HepG2 (cell line): ENCODE measurements at regions not wholly inside any gene's neighbourhood (a gene's known extent, or its start where the extent isn't known, plus 50 kb on each side); places are given as distances from the start of the nearest gene placed in this dataset.

Experiments used
- DMAP1 ChIP-seq: IDR thresholded peaks from 2 replicates; pipeline ENCODE4 v1.6.1; 2016
- DNMT3B ChIP-seq: conservative IDR thresholded peaks from 2 replicates; pipeline ENCODE4 v1.6.1; 2016; ENCODE audit warnings: missing biosample characterization, control low read depth
- HNF4A ChIP-seq: sonication (generic); formaldehyde crosslinking; IDR thresholded peaks from 2 replicates; pipeline ENCODE4 v1.4.0; 2020; ENCODE audit warnings: missing genetic modification reagents
- ISX ChIP-seq: sonication (generic); formaldehyde crosslinking; conservative IDR thresholded peaks from 2 replicates; pipeline ENCODE4 v1.5.0; 2020; ENCODE audit warnings: missing genetic modification reagents
- JDP2 ChIP-seq: sonication (generic); formaldehyde crosslinking; IDR thresholded peaks from 2 replicates; pipeline ENCODE4 v1.8.1; 2022; ENCODE audit warnings: missing genetic modification reagents, borderline replicate concordance
- KDM2A ChIP-seq: sonication (generic); formaldehyde crosslinking; IDR thresholded peaks from 2 replicates; pipeline ENCODE4 v1.4.0; 2020; ENCODE audit warnings: low read depth, missing genetic modification reagents, borderline replicate concordance
- KDM6A ChIP-seq: IDR thresholded peaks from 2 replicates; pipeline ENCODE4 v1.6.1; 2016; ENCODE audit warnings: low read depth
- MAFG ChIP-seq: sonication (generic); formaldehyde crosslinking; IDR thresholded peaks from 2 replicates; pipeline ENCODE4 v1.5.1; 2020; ENCODE audit warnings: mild to moderate bottlenecking, missing genetic modification reagents
- MAFK ChIP-seq, 2 experiments: IDR thresholded peaks in 1 of 2; conservative IDR thresholded peaks in 1 of 2; 2 replicates each; pipeline ENCODE4 v1.6.1; 2011; ENCODE audit warnings: improper control_type of control experiment in 2 of 2, low read length in 2 of 2
- NR2F6 ChIP-seq, 2 experiments: IDR thresholded peaks; 2 replicates each; pipeline ENCODE4 v1.6.1; 2016; ENCODE audit warnings: antibody characterized with exemption in 1 of 2, mild to moderate bottlenecking in 1 of 2
- PAWR ChIP-seq: sonication (generic); formaldehyde crosslinking; IDR thresholded peaks from 2 replicates; pipeline ENCODE4 v1.4.0; 2020; ENCODE audit warnings: missing genetic modification reagents, mild to moderate bottlenecking, borderline replicate concordance
- POGZ ChIP-seq: sonication (generic); formaldehyde crosslinking; IDR thresholded peaks from 2 replicates; pipeline ENCODE4 v1.4.0; 2020; ENCODE audit warnings: mild to moderate bottlenecking, missing genetic modification reagents
- PPARG ChIP-seq: conservative IDR thresholded peaks from 2 replicates; pipeline ENCODE4 v1.6.1; 2016; ENCODE audit warnings: missing biosample characterization, missing genetic modification reagents
- REXO4 ChIP-seq: sonication (generic); formaldehyde crosslinking; IDR thresholded peaks from 2 replicates; pipeline ENCODE4 v1.8.0; 2022; ENCODE audit warnings: missing genetic modification reagents, mild to moderate bottlenecking, borderline replicate concordance
- SIN3A ChIP-seq: IDR thresholded peaks from 2 replicates; pipeline ENCODE4 v1.6.1; 2011; ENCODE audit warnings: low read depth, mild to moderate bottlenecking, control low read depth, low read length, borderline replicate concordance
- SMAD9 ChIP-seq: sonication (generic); formaldehyde crosslinking; IDR thresholded peaks from 2 replicates; pipeline ENCODE4 v1.5.1; 2020; ENCODE audit warnings: mild to moderate bottlenecking, missing genetic modification reagents
- TCF7 ChIP-seq: sonication (generic); IDR thresholded peaks from 2 replicates; pipeline ENCODE4 v1.6.1; 2016; ENCODE audit warnings: antibody characterized with exemption, low read depth
- XRCC5 ChIP-seq: fragments of 200-400 bp; formaldehyde crosslinking; optimal IDR thresholded peaks from 2 replicates; pipeline ENCODE3; 2017; ENCODE audit warnings: mild to moderate bottlenecking, low read length
- ZNF235 ChIP-seq: sonication (generic); formaldehyde crosslinking; IDR thresholded peaks from 2 replicates; pipeline ENCODE4 v1.8.1; 2023; ENCODE audit warnings: mild to moderate bottlenecking, missing genetic modification reagents, borderline replicate concordance
- ZNF264 ChIP-seq: sonication (generic); formaldehyde crosslinking; IDR thresholded peaks from 2 replicates; pipeline ENCODE4 v1.4.0; 2020; ENCODE audit warnings: missing genetic modification reagents
- ZNF557 ChIP-seq: sonication (generic); formaldehyde crosslinking; IDR thresholded peaks from 2 replicates; pipeline ENCODE4 v1.4.0; 2020; ENCODE audit warnings: missing genetic modification reagents
- ZNF777 ChIP-seq: sonication (generic); formaldehyde crosslinking; IDR thresholded peaks from 2 replicates; pipeline ENCODE4 v1.4.0; 2020; ENCODE audit warnings: missing genetic modification reagents
- TF ChIP-seq, protein P1 (sequence below): IDR thresholded peaks from 2 replicates; pipeline ENCODE4 v1.4.0; 2020; ENCODE audit warnings: mild to moderate bottlenecking, missing genetic modification reagents
- TF ChIP-seq, protein P2 (sequence below): IDR thresholded peaks from 2 replicates; pipeline ENCODE4 v1.6.1; 2016; ENCODE audit warnings: low read depth
- TF ChIP-seq, protein P3 (sequence below): sonication (generic); formaldehyde crosslinking; IDR thresholded peaks from 2 replicates; pipeline ENCODE4 v1.4.0; 2020; ENCODE audit warnings: mild to moderate bottlenecking, missing genetic modification reagents
- TF ChIP-seq, protein P4 (sequence below): IDR thresholded peaks from 2 replicates; pipeline ENCODE4 v1.6.1; 2016; ENCODE audit warnings: missing compliant biosample characterization, missing genetic modification reagents, borderline replicate concordance

DNA sequence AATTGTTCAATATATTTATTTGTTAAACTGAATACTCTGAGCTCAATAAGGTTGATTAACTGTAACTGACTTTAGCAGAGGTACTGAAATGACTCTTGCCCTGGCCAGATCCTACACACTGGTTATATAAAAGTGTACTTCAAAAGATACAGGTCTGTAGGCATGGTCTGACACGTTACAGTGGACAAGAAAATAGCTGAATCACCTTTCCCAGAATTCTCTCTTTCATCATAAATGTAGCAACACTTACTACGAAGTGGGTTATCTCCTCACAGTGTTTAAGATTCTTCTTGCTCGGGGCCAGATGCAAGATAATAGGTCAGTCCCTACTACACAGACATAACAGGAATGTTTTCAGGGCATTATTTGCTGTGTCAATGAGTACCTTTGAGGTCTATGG lies 107.0 kb upstream of the ZC3H15 start (continued):
- TF ChIP-seq ISX (CRISPR knock-in tag), result no peak
- peak; percentile 57 for TF ChIP-seq MAFG (CRISPR knock-in tag)
- TF ChIP-seq, protein P1, sequence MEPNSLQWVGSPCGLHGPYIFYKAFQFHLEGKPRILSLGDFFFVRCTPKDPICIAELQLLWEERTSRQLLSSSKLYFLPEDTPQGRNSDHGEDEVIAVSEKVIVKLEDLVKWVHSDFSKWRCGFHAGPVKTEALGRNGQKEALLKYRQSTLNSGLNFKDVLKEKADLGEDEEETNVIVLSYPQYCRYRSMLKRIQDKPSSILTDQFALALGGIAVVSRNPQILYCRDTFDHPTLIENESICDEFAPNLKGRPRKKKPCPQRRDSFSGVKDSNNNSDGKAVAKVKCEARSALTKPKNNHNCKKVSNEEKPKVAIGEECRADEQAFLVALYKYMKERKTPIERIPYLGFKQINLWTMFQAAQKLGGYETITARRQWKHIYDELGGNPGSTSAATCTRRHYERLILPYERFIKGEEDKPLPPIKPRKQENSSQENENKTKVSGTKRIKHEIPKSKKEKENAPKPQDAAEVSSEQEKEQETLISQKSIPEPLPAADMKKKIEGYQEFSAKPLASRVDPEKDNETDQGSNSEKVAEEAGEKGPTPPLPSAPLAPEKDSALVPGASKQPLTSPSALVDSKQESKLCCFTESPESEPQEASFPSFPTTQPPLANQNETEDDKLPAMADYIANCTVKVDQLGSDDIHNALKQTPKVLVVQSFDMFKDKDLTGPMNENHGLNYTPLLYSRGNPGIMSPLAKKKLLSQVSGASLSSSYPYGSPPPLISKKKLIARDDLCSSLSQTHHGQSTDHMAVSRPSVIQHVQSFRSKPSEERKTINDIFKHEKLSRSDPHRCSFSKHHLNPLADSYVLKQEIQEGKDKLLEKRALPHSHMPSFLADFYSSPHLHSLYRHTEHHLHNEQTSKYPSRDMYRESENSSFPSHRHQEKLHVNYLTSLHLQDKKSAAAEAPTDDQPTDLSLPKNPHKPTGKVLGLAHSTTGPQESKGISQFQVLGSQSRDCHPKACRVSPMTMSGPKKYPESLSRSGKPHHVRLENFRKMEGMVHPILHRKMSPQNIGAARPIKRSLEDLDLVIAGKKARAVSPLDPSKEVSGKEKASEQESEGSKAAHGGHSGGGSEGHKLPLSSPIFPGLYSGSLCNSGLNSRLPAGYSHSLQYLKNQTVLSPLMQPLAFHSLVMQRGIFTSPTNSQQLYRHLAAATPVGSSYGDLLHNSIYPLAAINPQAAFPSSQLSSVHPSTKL (CRISPR knock-in tag), result peak; percentile 90
- peak; percentile 88; the same call in 1 of the 2 replicates for TF ChIP-seq DNMT3B (CRISPR knock-in tag)
- TF ChIP-seq KDM2A (CRISPR knock-in tag), result no peak
- TF ChIP-seq ZNF264 (CRISPR knock-in tag), result no peak
- TF ChIP-seq, protein P2, sequence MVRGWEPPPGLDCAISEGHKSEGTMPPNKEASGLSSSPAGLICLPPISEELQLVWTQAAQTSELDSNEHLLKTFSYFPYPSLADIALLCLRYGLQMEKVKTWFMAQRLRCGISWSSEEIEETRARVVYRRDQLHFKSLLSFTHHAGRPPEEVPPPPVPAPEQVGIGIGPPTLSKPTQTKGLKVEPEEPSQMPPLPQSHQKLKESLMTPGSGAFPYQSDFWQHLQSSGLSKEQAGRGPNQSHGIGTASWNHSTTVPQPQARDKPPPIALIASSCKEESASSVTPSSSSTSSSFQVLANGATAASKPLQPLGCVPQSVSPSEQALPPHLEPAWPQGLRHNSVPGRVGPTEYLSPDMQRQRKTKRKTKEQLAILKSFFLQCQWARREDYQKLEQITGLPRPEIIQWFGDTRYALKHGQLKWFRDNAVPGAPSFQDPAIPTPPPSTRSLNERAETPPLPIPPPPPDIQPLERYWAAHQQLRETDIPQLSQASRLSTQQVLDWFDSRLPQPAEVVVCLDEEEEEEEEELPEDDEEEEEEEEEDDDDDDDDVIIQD (CRISPR knock-in tag), result peak; percentile 98
- no peak for TF ChIP-seq JDP2 (CRISPR knock-in tag)
- TF ChIP-seq ZNF235 (CRISPR knock-in tag), result no peak
- TF ChIP-seq TCF7, result peak; percentile 51; the same call in 1 of the 2 replicates
- TF ChIP-seq POGZ (CRISPR knock-in tag), result peak; percentile 53; the same call in 1 of the 2 replicates
- no peak for TF ChIP-seq PAWR (CRISPR knock-in tag)
- TF ChIP-seq KDM6A (CRISPR knock-in tag), result no peak
- TF ChIP-seq MAFK (conservative IDR thresholded peaks at IDR 0.05 in 1 of 2, IDR thresholded peaks at IDR 0.05 in 1 of 2; ENCODE audit: low read length in 2 of 2), result peak in 1 of 2 experiments; percentile 66; a peak in 2 of 4 replicates
- TF ChIP-seq REXO4, result no peak
- TF ChIP-seq, protein P3, sequence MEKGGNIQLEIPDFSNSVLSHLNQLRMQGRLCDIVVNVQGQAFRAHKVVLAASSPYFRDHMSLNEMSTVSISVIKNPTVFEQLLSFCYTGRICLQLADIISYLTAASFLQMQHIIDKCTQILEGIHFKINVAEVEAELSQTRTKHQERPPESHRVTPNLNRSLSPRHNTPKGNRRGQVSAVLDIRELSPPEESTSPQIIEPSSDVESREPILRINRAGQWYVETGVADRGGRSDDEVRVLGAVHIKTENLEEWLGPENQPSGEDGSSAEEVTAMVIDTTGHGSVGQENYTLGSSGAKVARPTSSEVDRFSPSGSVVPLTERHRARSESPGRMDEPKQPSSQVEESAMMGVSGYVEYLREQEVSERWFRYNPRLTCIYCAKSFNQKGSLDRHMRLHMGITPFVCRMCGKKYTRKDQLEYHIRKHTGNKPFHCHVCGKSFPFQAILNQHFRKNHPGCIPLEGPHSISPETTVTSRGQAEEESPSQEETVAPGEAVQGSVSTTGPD (CRISPR knock-in tag), result no peak
- peak; percentile 42; the same call in 1 of the 2 replicates for TF ChIP-seq NR2F6 (IDR thresholded peaks at IDR 0.05)
- no peak for TF ChIP-seq NR2F6 (CRISPR knock-in tag; IDR thresholded peaks at IDR 0.05)
- TF ChIP-seq, protein P4, sequence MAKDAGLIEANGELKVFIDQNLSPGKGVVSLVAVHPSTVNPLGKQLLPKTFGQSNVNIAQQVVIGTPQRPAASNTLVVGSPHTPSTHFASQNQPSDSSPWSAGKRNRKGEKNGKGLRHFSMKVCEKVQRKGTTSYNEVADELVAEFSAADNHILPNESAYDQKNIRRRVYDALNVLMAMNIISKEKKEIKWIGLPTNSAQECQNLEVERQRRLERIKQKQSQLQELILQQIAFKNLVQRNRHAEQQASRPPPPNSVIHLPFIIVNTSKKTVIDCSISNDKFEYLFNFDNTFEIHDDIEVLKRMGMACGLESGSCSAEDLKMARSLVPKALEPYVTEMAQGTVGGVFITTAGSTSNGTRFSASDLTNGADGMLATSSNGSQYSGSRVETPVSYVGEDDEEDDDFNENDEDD (CRISPR knock-in tag), result no peak
- no peak for TF ChIP-seq ZNF777 (CRISPR knock-in tag)
- no peak for TF ChIP-seq SIN3A
- no peak for TF ChIP-seq ZNF557 (CRISPR knock-in tag)
- 0 out of 2 replicates have a peak, but pooled peaks have one; percentile 36 for TF ChIP-seq DMAP1 (CRISPR knock-in tag)
- TF ChIP-seq PPARG (CRISPR knock-in tag), result 0 out of 2 replicates have a peak, but pooled peaks have one; percentile 36
- TF ChIP-seq SMAD9 (CRISPR knock-in tag), result no peak
- TF ChIP-seq HNF4A (CRISPR knock-in tag), result no peak; the same call in 1 of the 2 replicates
- no peak for TF ChIP-seq XRCC5
